OCI-LY3 (cell line): ENCODE measurements at regions not wholly inside any gene's neighbourhood (a gene's known extent, or its start where the extent isn't known, plus 50 kb on each side); places are given as distances from the start of the nearest gene placed in this dataset.

Experiments
- H2AFZ ChIP-seq: fragments of 200-600, 300-600 bp; shearing (Covaris generic); 2 replicates; pipeline ENCODE4 v1.6.0; 2014; ENCODE audit warnings: antibody characterized with exemption, low read depth, low read length
- H3K27ac ChIP-seq: fragments of 200-600, 300-600 bp; sonication (generic); 2 replicates; pipeline ENCODE4 v1.5.1; 2014; ENCODE audit warnings: mild to moderate bottlenecking, low read length, moderate library complexity, mixed read lengths
- H3K27me3 ChIP-seq: fragments of 200-600, 300-600 bp; sonication (generic); 2 replicates; pipeline ENCODE4 v1.6.1; 2014; ENCODE audit warnings: low read depth, low read length, mixed read lengths
- H3K36me3 ChIP-seq: fragments of 200-600, 300-600 bp; sonication (generic); replicated peaks from 2 replicates; pipeline ENCODE3; 2014; ENCODE audit warnings: low read depth, low read length, mixed read lengths
- H3K4me1 ChIP-seq: fragments of 300-600, 200-600 bp; sonication (generic); 2 replicates; pipeline ENCODE4 v1.6.1; 2014; ENCODE audit warnings: low read length, mixed read lengths
- H3K4me2 ChIP-seq: fragments of 200-600, 300-600 bp; sonication (generic); 2 replicates; pipeline ENCODE4 v1.6.1; 2014; ENCODE audit warnings: low read length, mixed read lengths
- H3K4me3 ChIP-seq: fragments of 300-600, 200-600 bp; sonication (generic); 2 replicates; pipeline ENCODE4 v1.5.1; 2014; ENCODE audit warnings: antibody characterized with exemption, mild to moderate bottlenecking, low read length, moderate library complexity
- H3K79me2 ChIP-seq: fragments of 300-600, 200-600 bp; shearing (Covaris generic); 2 replicates; pipeline ENCODE4 v1.6.1; 2014; ENCODE audit warnings: mild to moderate bottlenecking, low read length, mixed read lengths
- H3K9ac ChIP-seq: fragments of 300-600, 200-600 bp; shearing (Covaris generic); 2 replicates; pipeline ENCODE4 v1.6.0; 2014; ENCODE audit warnings: mild to moderate bottlenecking, low read length, moderate library complexity
- H3K9me3 ChIP-seq: fragments of 200-600, 300-600 bp; shearing (Covaris generic); 2 replicates; pipeline ENCODE4 v1.6.1; 2014; ENCODE audit warnings: low read length, mixed read lengths; ENCODE audit not compliant: insufficient read depth
- H4K20me1 ChIP-seq: fragments of 200-600, 300-600 bp; sonication (generic); 2 replicates; pipeline ENCODE4 v1.6.1; 2016; ENCODE audit warnings: low read length, mixed read lengths; ENCODE audit not compliant: insufficient read depth
- EZH2phosphoT487 ChIP-seq: fragments of 200-600 bp; shearing (Covaris generic); IDR thresholded peaks from 2 replicates; pipeline ENCODE4 v1.6.1; 2018; ENCODE audit warnings: antibody characterized with exemption, mixed run types, low read depth
- TF ChIP-seq, protein P1 (sequence below): fragments of 200-600, 300-600 bp; sonication (generic); IDR thresholded peaks from 2 replicates; pipeline ENCODE4 v1.5.1; 2014; ENCODE audit warnings: antibody characterized with exemption, low read length, low read depth

DNA sequence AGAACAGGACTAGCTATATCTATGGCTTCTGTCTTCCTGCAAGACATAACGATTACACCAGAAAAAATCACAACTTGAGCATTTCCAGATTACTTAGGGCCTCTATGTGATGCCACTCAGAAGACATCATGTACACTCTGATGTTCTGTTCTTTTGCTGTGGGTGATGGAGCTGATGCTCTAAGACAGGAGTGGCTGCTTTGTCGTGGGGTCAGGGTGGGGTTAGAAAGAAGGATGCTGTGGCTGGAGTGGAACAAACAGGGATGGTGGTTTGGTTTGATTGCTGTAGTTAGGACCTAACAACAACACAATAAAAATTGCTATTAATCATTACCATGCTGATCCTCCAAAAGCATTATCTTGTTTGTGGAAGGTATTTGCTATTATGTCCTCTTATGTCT, 120.3 kb upstream of the ARHGAP20 start:
- H3K9ac ChIP-seq = no peak overlapping the region
- H3K27me3 ChIP-seq = peaks cover 30% of the 10 kb centered on the region
- no peaks in the 10 kb centered on the region for H4K20me1 ChIP-seq
- H3K4me3 ChIP-seq = no peak overlapping the region
- H3K36me3 ChIP-seq = no peaks in the 10 kb centered on the region
- no peak overlapping the region for H3K27ac ChIP-seq
- no peaks in the 10 kb centered on the region for H3K4me1 ChIP-seq
- no peaks in the 10 kb centered on the region for H3K9me3 ChIP-seq
- no peak overlapping the region for H3K4me2 ChIP-seq
- TF ChIP-seq EZH2phosphoT487 = no peak
- TF ChIP-seq, protein P1, sequence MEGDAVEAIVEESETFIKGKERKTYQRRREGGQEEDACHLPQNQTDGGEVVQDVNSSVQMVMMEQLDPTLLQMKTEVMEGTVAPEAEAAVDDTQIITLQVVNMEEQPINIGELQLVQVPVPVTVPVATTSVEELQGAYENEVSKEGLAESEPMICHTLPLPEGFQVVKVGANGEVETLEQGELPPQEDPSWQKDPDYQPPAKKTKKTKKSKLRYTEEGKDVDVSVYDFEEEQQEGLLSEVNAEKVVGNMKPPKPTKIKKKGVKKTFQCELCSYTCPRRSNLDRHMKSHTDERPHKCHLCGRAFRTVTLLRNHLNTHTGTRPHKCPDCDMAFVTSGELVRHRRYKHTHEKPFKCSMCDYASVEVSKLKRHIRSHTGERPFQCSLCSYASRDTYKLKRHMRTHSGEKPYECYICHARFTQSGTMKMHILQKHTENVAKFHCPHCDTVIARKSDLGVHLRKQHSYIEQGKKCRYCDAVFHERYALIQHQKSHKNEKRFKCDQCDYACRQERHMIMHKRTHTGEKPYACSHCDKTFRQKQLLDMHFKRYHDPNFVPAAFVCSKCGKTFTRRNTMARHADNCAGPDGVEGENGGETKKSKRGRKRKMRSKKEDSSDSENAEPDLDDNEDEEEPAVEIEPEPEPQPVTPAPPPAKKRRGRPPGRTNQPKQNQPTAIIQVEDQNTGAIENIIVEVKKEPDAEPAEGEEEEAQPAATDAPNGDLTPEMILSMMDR = no peak
- no peak overlapping the region for H2AFZ ChIP-seq
- H3K79me2 ChIP-seq = no peaks in the 10 kb centered on the region

DNA sequence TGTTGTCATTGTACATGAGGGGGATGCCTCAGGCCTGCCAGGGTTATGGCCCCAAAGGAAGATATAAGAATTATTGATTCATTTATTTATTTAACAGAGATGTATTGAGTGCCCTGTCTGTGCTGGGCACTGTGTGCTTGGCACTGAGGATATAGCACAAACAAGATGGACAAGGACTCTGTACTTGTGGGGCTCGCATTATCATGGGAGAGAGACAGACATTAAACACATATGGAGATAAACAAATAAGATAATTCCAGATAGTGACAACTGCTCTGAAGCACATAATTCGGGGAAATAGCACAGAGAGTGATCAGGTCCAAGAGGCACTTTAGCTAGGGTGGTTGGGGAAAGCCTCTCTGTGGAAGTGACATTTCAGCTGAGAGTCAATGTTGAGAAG, 119.8 kb upstream of the ARHGAP20 start:
- TF ChIP-seq, protein P1 = no peak
- TF ChIP-seq EZH2phosphoT487 = no peak
- H2AFZ ChIP-seq = no peak overlapping the region
- no peak overlapping the region for H3K27ac ChIP-seq
- no peaks in the 10 kb centered on the region for H3K79me2 ChIP-seq
- H3K9me3 ChIP-seq = no peaks in the 10 kb centered on the region
- no peaks in the 10 kb centered on the region for H3K36me3 ChIP-seq
- H3K9ac ChIP-seq = no peak overlapping the region
- H3K4me2 ChIP-seq = no peak overlapping the region
- no peak overlapping the region for H3K4me3 ChIP-seq
- peaks cover 30% of the 10 kb centered on the region for H3K27me3 ChIP-seq
- H4K20me1 ChIP-seq = no peaks in the 10 kb centered on the region
- no peaks in the 10 kb centered on the region for H3K4me1 ChIP-seq

DNA sequence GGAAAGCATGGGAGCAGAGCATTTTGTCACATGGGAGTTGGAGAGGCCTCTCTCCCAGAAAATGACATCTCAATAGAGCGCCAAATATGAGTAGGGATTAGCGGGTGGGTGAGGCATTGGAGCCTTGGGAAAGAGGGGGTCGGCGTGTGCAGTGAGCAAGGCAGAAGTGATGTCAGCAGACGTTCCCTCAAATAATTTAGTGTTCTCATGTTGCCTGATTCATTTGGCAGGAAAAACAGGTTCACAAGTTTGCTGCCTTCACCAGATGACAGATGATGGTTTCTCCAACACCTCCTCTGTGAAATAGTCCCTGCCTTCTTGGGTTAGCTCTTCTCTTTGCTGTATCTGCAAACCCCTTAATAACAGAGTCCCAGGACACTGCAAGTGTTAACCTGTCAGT, 118.5 kb upstream of the ARHGAP20 start:
- Histone ChIP-seq H3K4me3 (no peak overlapping the region), H2AFZ (no peak overlapping the region), H3K4me2 (no peak overlapping the region), H3K36me3 (no peaks in the 10 kb centered on the region), H3K27me3 (peaks cover 30% of the 10 kb centered on the region), H3K27ac (no peak overlapping the region), H3K9ac (no peak overlapping the region), H3K4me1 (no peaks in the 10 kb centered on the region), H3K79me2 (no peaks in the 10 kb centered on the region), H4K20me1 (no peaks in the 10 kb centered on the region), H3K9me3 (no peaks in the 10 kb centered on the region)
- TF ChIP-seq, protein P1 = no peak
- no peak for TF ChIP-seq EZH2phosphoT487

- no peak overlapping the region for H3K4me3 ChIP-seq
- no peaks in the 10 kb centered on the region for H3K79me2 ChIP-seq
- no peak overlapping the region for H3K4me2 ChIP-seq
- no peaks in the 10 kb centered on the region for H4K20me1 ChIP-seq
- H2AFZ ChIP-seq = no peak overlapping the region
- TF ChIP-seq, protein P1 = no peak
- no peak for TF ChIP-seq EZH2phosphoT487
- no peaks in the 10 kb centered on the region for H3K4me1 ChIP-seq
- no peak overlapping the region for H3K9ac ChIP-seq
- peaks cover 30% of the 10 kb centered on the region for H3K27me3 ChIP-seq
- H3K36me3 ChIP-seq = no peaks in the 10 kb centered on the region
- no peaks in the 10 kb centered on the region for H3K9me3 ChIP-seq
- H3K27ac ChIP-seq = no peak overlapping the region
Observed at GRCh38 chr11:110830344-110830743, 118.1 kb upstream of the ARHGAP20 start.
